HG03196 (cell line): ENCODE measurements at regions not wholly inside any gene's neighbourhood (a gene's known extent, or its start where the extent isn't known, plus 50 kb on each side); places are given as distances from the start of the nearest gene placed in this dataset.

Source experiments
- ATAC-seq: cut with Tn5 transposase; IDR thresholded peaks from one replicate; pipeline ENCODE4 v1.9.1; 2021; ENCODE audit not compliant: unreplicated experiment

DNA sequence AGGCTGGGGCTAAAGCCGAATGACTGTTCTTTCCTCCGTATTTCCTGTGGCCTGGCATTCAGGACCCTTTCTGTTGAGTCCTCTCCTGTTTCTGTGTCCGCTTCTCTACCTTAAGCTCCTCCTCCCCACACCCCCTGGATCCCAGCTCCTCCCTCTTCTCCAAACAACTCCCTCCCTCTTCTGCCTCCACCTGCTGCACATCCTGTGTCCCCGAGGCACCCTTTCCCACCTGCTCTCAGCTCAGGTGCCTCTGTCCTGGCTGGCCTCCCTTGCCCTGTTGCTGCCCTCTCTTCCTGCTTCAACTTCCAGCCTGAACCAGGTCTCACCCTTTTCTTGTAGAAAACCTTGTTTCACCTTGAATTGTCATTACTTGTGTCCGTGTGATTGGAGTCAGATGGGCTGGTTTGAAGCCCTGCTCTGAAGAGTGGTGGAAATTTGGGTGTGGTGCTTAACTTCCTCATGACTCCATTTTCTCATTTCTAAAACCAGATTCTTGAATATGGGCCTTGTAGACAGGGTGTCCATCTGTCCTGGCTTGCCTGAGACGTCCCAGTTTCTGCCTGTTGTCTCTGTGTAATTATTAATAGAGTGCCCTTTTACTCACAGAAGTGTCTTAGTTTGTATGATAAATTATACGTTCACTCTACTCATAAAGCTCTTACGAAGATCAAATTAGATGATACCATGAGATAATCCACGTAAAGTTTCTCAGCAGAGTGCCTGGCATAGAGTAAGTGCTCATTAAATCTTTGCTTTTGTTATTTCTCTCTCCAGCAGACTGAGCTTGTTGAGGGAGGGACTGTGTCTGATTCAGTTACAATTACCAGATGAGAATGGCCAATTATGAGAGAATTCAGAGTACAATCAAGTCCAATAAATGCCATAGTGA, 58.9 kb upstream of the TRABD2B start:
- no peak for ATAC-seq

DNA sequence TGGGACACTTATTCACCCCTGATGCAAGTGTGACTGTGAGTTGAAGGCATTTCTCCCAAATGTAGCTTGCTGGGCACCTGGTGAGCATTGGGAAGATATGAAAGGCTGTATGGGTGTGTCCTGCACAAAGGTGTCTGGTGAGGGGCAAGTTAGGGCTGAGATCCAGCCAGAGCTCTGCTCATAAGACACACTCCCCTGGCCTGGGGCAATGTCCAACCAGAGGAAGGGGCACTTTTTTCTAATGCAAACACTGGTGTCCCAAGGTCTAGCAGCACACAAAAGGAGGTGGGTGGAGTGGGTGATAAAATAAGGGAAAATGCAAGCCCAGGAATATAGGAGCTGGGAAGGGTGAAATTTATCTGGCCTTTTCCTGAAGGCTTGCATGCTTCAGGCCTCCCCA, 57.0 kb upstream of the TRABD2B start:
- no peak for ATAC-seq

GRCh38 chr1:48052923-48053291, 55.7 kb upstream of the TRABD2B start:
- ATAC-seq: no peak

DNA sequence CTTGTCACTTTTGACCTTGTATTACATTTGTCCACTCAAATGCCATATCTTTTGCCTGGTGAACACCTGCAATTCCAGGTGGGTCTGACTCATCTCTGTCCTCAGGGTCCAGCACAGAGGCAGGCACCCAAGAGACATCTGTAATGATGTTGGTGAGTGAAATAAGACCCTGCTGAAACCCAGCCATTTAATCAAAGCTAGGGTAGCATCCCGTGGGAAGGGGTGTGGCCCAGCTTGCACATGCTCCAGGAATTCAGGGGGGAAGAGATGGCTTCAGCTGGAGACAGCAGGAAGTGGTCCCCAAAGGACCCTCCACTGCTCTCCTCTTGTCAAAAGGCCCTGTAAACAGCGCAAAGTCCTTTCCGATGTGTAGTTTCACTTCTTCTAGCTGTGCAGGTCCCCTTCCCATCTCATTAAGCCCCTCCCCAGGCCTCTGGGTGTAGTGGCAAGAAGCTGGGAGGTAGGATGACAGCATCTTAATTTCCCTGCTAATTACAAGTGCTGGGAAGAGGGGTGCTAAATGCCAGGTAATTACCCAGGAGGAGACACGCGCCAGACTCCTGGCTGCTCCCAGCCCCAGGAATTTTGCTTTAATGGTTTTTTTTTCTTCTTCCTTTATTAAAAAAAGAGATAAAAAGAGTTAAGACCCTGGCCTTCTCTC, 54.4 kb upstream of the TRABD2B start:
- no peak for ATAC-seq

DNA sequence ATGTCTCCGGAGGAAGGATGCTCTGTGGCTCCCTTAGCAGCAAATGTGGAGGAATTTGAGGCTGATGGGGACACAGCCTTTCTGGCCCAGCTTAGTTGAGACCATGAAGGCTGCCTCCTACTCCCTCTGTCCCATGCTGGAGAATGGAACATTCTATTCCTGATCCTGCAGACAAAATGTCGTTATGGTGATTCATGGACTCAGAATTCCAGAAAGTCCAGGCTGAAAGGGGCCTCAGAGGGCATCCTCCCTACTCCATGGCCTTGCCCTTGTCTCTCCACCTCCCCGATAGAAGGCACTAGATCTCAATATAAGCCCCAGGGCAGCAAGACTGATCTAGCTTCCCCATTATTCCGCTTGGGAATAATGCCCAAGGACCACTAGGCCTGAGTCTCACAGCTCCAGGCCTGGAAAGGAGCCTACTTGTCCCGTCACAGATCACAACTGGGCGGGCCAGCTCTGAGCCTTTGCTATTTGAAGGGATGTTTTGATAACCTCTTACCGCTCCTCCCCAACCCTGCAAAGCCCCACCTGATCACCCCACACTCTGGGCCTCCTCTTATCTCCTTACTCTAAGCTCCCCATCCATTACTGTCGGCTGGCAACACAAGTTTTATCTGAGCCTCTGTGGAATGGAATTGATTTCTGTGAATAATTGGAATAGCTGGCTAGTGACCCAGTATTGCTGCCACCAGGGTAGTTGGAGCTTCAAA, 52.8 kb upstream of the TRABD2B start:
- ATAC-seq: no peak

- ATAC-seq: no peak
These were observed 51.8 kb upstream of the TRABD2B start for GRCh38 chr1:48048980-48049379.

DNA sequence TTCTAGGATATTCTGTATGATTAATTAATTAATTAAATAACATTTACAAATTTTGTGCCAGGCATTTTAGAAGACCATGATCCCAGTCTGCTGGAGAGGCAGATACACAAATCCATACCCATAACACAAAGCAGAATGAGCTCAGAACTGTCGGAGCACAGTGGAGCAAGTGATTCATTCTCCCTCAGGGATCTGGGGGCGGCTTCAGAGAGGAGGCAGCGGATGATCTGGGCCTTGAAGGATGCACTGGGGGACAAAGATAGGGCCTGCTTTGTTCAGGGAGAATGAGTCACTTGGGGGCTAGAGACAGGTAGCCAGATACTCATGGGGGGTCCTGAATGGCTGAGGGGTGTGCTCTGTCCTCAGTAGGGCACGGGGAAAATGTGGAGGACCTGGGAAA, 50.9 kb upstream of the TRABD2B start:
- no peak for ATAC-seq

- ATAC-seq: no peak
These were observed 49.9 kb upstream of the TRABD2B start for GRCh38 chr1:48047116-48047515.
